ENCODE measurements at regions not wholly inside any gene's neighbourhood (a gene's known extent, or its start where the extent isn't known, plus 50 kb on each side); places are given as distances from the start of the nearest gene placed in this dataset.

- Histone ChIP-seq H3K27me3 (ENCODE audit: low read length) (no peaks in the 10 kb centered on the region), H3K9ac (ENCODE audit: low read length) (no peak overlapping the region), H3K4me1 (ENCODE audit: low read length) (no peaks in the 10 kb centered on the region), H3K9me2 (replicated peaks; ENCODE audit: insufficient read depth, low read length) (no peaks in the 10 kb centered on the region), H2AFZ (ENCODE audit: low read length) (no peak overlapping the region), H4K20me1 (ENCODE audit: insufficient read depth, low read depth, low read length) (no peaks in the 10 kb centered on the region), H3K4me2 (ENCODE audit: low read depth, low read length, poor library complexity, severe bottlenecking) (no peak overlapping the region), H3K79me2 (ENCODE audit: low read length) (no peaks in the 10 kb centered on the region), H3K9me3 (ENCODE audit: low read length) (no peaks in the 10 kb centered on the region), H3K4me3 (ENCODE audit: low read length) (no peak overlapping the region), H3K36me3 (ENCODE audit: insufficient read depth, low read length) (no peaks in the 10 kb centered on the region), H3K27ac (ENCODE audit: low read length) (no peak overlapping the region)
- DNase-seq: no peak
Measured at GRCh38 chr6:165751486-165751885, 88.4 kb upstream of the PDE10A start.

- no peaks in the 10 kb centered on the region for H3K9me3 ChIP-seq (ENCODE audit: low read length)
- no peak overlapping the region for H3K4me3 ChIP-seq (ENCODE audit: low read length)
- no peak for DNase-seq
- H3K4me2 ChIP-seq (ENCODE audit: low read depth, low read length, poor library complexity, severe bottlenecking): no peak overlapping the region
- no peaks in the 10 kb centered on the region for H3K9me2 ChIP-seq (replicated peaks; ENCODE audit: insufficient read depth, low read length)
- no peaks in the 10 kb centered on the region for H4K20me1 ChIP-seq (ENCODE audit: insufficient read depth, low read depth, low read length)
- H3K79me2 ChIP-seq (ENCODE audit: low read length): no peaks in the 10 kb centered on the region
- H3K9ac ChIP-seq (ENCODE audit: low read length): no peak overlapping the region
- H3K4me1 ChIP-seq (ENCODE audit: low read length): no peaks in the 10 kb centered on the region
- H3K27me3 ChIP-seq (ENCODE audit: low read length): no peaks in the 10 kb centered on the region
- no peaks in the 10 kb centered on the region for H3K36me3 ChIP-seq (ENCODE audit: insufficient read depth, low read length)
- H2AFZ ChIP-seq (ENCODE audit: low read length): no peak overlapping the region
- H3K27ac ChIP-seq (ENCODE audit: low read length): no peak overlapping the region
Measured at GRCh38 chr6:165749163-165749562, 86.1 kb upstream of the PDE10A start.

- Histone ChIP-seq H3K36me3 (ENCODE audit: insufficient read depth, low read length) (no peaks in the 10 kb centered on the region), H3K79me2 (ENCODE audit: low read length) (no peaks in the 10 kb centered on the region), H2AFZ (ENCODE audit: low read length) (no peak overlapping the region), H3K9me3 (ENCODE audit: low read length) (no peaks in the 10 kb centered on the region), H3K9ac (ENCODE audit: low read length) (no peak overlapping the region), H3K4me2 (ENCODE audit: low read depth, low read length, poor library complexity, severe bottlenecking) (no peak overlapping the region), H3K4me3 (ENCODE audit: low read length) (no peak overlapping the region), H3K27ac (ENCODE audit: low read length) (no peak overlapping the region), H3K9me2 (replicated peaks; ENCODE audit: insufficient read depth, low read length) (no peaks in the 10 kb centered on the region), H3K27me3 (ENCODE audit: low read length) (no peaks in the 10 kb centered on the region), H3K4me1 (ENCODE audit: low read length) (no peaks in the 10 kb centered on the region), H4K20me1 (ENCODE audit: insufficient read depth, low read depth, low read length) (no peaks in the 10 kb centered on the region)
- DNase-seq: no peak
Measured at GRCh38 chr6:165748390-165748789, 85.3 kb upstream of the PDE10A start.

GRCh38 chr6:165747963-165748362 is 84.9 kb upstream of the PDE10A start:
- no peak overlapping the region for H3K9ac ChIP-seq (ENCODE audit: low read length)
- no peak overlapping the region for H2AFZ ChIP-seq (ENCODE audit: low read length)
- no peak for DNase-seq

GRCh38 chr6:165746331-165746730 is 83.3 kb upstream of the PDE10A start:
- H3K27ac ChIP-seq (ENCODE audit: low read length): no peak overlapping the region
- H3K9me3 ChIP-seq (ENCODE audit: low read length): no peaks in the 10 kb centered on the region
- H4K20me1 ChIP-seq (ENCODE audit: insufficient read depth, low read depth, low read length): no peaks in the 10 kb centered on the region
- H3K4me3 ChIP-seq (ENCODE audit: low read length): no peak overlapping the region
- H3K27me3 ChIP-seq (ENCODE audit: low read length): no peaks in the 10 kb centered on the region
- DNase-seq: no peak
- no peaks in the 10 kb centered on the region for H3K79me2 ChIP-seq (ENCODE audit: low read length)
- H2AFZ ChIP-seq (ENCODE audit: low read length): no peak overlapping the region
- H3K36me3 ChIP-seq (ENCODE audit: insufficient read depth, low read length): no peaks in the 10 kb centered on the region
- no peak overlapping the region for H3K9ac ChIP-seq (ENCODE audit: low read length)
- H3K4me2 ChIP-seq (ENCODE audit: low read depth, low read length, poor library complexity, severe bottlenecking): no peak overlapping the region
- no peaks in the 10 kb centered on the region for H3K4me1 ChIP-seq (ENCODE audit: low read length)
- H3K9me2 ChIP-seq (replicated peaks; ENCODE audit: insufficient read depth, low read length): no peaks in the 10 kb centered on the region

More at GRCh38 chr6:165747963-165748362, 84.9 kb upstream of the PDE10A start:
- no peaks in the 10 kb centered on the region for H3K9me2 ChIP-seq (replicated peaks; ENCODE audit: insufficient read depth, low read length)
- no peaks in the 10 kb centered on the region for H3K27me3 ChIP-seq (ENCODE audit: low read length)
- H3K36me3 ChIP-seq (ENCODE audit: insufficient read depth, low read length): no peaks in the 10 kb centered on the region
- no peak overlapping the region for H3K4me3 ChIP-seq (ENCODE audit: low read length)
- H3K4me1 ChIP-seq (ENCODE audit: low read length): no peaks in the 10 kb centered on the region
- no peaks in the 10 kb centered on the region for H3K9me3 ChIP-seq (ENCODE audit: low read length)
- H3K27ac ChIP-seq (ENCODE audit: low read length): no peak overlapping the region
- no peaks in the 10 kb centered on the region for H4K20me1 ChIP-seq (ENCODE audit: insufficient read depth, low read depth, low read length)
- H3K4me2 ChIP-seq (ENCODE audit: low read depth, low read length, poor library complexity, severe bottlenecking): no peak overlapping the region
- no peaks in the 10 kb centered on the region for H3K79me2 ChIP-seq (ENCODE audit: low read length)

- H3K36me3 ChIP-seq (ENCODE audit: insufficient read depth, low read length): no peaks in the 10 kb centered on the region
- no peaks in the 10 kb centered on the region for H3K27me3 ChIP-seq (ENCODE audit: low read length)
- DNase-seq: no peak
- no peaks in the 10 kb centered on the region for H3K4me1 ChIP-seq (ENCODE audit: low read length)
- no peaks in the 10 kb centered on the region for H3K79me2 ChIP-seq (ENCODE audit: low read length)
- no peak overlapping the region for H3K27ac ChIP-seq (ENCODE audit: low read length)
- no peak overlapping the region for H2AFZ ChIP-seq (ENCODE audit: low read length)
- H3K9me3 ChIP-seq (ENCODE audit: low read length): no peaks in the 10 kb centered on the region
- no peaks in the 10 kb centered on the region for H3K9me2 ChIP-seq (replicated peaks; ENCODE audit: insufficient read depth, low read length)
- H3K4me3 ChIP-seq (ENCODE audit: low read length): no peak overlapping the region
- H3K4me2 ChIP-seq (ENCODE audit: low read depth, low read length, poor library complexity, severe bottlenecking): no peak overlapping the region
- no peaks in the 10 kb centered on the region for H4K20me1 ChIP-seq (ENCODE audit: insufficient read depth, low read depth, low read length)
- H3K9ac ChIP-seq (ENCODE audit: low read length): no peak overlapping the region
Measured at GRCh38 chr6:165745492-165745891, 82.5 kb upstream of the PDE10A start.

GRCh38 chr6:165744555-165745228 is 81.7 kb upstream of the PDE10A start:
- H3K9me2 ChIP-seq (replicated peaks; ENCODE audit: insufficient read depth, low read length): no peaks in the 10 kb centered on the region
- H3K27ac ChIP-seq (ENCODE audit: low read length): no peak overlapping the region
- H3K9me3 ChIP-seq (ENCODE audit: low read length): no peaks in the 10 kb centered on the region
- H4K20me1 ChIP-seq (ENCODE audit: insufficient read depth, low read depth, low read length): no peaks in the 10 kb centered on the region
- no peak overlapping the region for H2AFZ ChIP-seq (ENCODE audit: low read length)
- no peaks in the 10 kb centered on the region for H3K27me3 ChIP-seq (ENCODE audit: low read length)
- no peak overlapping the region for H3K4me2 ChIP-seq (ENCODE audit: low read depth, low read length, poor library complexity, severe bottlenecking)
- no peak overlapping the region for H3K9ac ChIP-seq (ENCODE audit: low read length)
- no peaks in the 10 kb centered on the region for H3K79me2 ChIP-seq (ENCODE audit: low read length)
- no peak overlapping the region for H3K4me3 ChIP-seq (ENCODE audit: low read length)
- H3K36me3 ChIP-seq (ENCODE audit: insufficient read depth, low read length): no peaks in the 10 kb centered on the region
- H3K4me1 ChIP-seq (ENCODE audit: low read length): no peaks in the 10 kb centered on the region
- no peak for DNase-seq

- no peak for DNase-seq
- Histone ChIP-seq H3K9ac (ENCODE audit: low read length) (no peak overlapping the region), H3K4me2 (ENCODE audit: low read depth, low read length, poor library complexity, severe bottlenecking) (no peak overlapping the region), H3K4me3 (ENCODE audit: low read length) (no peak overlapping the region), H4K20me1 (ENCODE audit: insufficient read depth, low read depth, low read length) (no peaks in the 10 kb centered on the region), H3K27me3 (ENCODE audit: low read length) (no peaks in the 10 kb centered on the region), H3K4me1 (ENCODE audit: low read length) (no peaks in the 10 kb centered on the region), H3K9me2 (replicated peaks; ENCODE audit: insufficient read depth, low read length) (no peaks in the 10 kb centered on the region), H3K79me2 (ENCODE audit: low read length) (no peaks in the 10 kb centered on the region), H3K36me3 (ENCODE audit: insufficient read depth, low read length) (no peaks in the 10 kb centered on the region), H2AFZ (ENCODE audit: low read length) (no peak overlapping the region), H3K27ac (ENCODE audit: low read length) (no peak overlapping the region), H3K9me3 (ENCODE audit: low read length) (no peaks in the 10 kb centered on the region)
Measured at GRCh38 chr6:165743366-165743898, 80.4 kb upstream of the PDE10A start.
